ENCODE measurements at regions not wholly inside any gene's neighbourhood (a gene's known extent, or its start where the extent isn't known, plus 50 kb on each side); places are given as distances from the start of the nearest gene placed in this dataset.

- no peak for TF ChIP-seq REST (IDR thresholded peaks at IDR 0.05; ENCODE audit: insufficient read depth in 1 of 2, low read depth in 2 of 2, low read length in 2 of 2)
- no peak for TF ChIP-seq POLR2AphosphoS5 (IDR thresholded peaks at IDR 0.05; ENCODE audit: low read depth, low read length)
Measured at GRCh38 chr6:68410021-68410420, 225.1 kb upstream of the ADGRB3 start.
